ENCODE measurements at regions not wholly inside any gene's neighbourhood (a gene's known extent, or its start where the extent isn't known, plus 50 kb on each side); places are given as distances from the start of the nearest gene placed in this dataset.
A peak's percentile ranks its signal among the peaks of the same experiment; 100 is the strongest.
"Not testable (repeated sequence)": the region's sequence is repeated elsewhere in the genome, so short reads cannot be mapped to it uniquely, and the experiment has no call there.

DNA sequence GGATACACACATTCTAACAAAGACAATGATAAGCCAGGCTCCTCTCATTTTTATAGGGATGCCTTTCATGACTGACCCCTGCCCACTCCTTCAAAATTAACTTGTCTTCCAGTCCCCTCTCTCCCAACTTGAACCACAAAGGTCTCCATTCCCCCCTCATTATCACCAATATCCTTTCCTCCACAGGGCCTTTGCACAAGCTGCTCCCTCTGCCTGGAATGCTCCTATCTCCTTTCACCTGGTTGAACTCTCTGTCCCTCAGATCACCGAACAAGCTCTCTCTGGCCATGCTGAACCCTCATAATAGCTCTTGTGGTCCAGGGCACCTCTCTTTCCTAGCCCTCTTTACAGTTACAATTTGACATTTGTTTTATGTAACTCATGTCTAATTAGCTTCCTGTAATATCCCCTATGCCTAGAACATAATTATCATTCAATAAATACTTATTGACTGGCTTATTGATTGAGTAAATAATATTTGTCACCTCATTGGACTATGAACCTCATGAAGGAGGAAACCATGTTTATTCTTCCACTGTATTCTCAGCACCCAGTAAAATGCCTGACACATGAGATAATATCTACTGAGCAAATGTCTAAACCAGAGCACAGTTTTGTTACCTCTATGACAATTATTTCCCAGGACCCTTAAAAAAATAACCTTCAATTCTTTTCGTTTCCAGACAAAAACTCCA, 266.3 kb upstream of the RASGEF1B start:
- no peak overlapping the region for H3K4me3 ChIP-seq (ENCODE audit: low read length in 2 of 2)
- H3K27me3 ChIP-seq (ENCODE audit: control insufficient read depth in 2 of 2, insufficient read depth in 2 of 2, low read length in 2 of 2): no peaks in the 10 kb centered on the region
- no peak overlapping the region for H3K27ac ChIP-seq (ENCODE audit: low read depth in 2 of 2, low read length in 2 of 2)
- H3K9me3 ChIP-seq (ENCODE audit: control insufficient read depth in 2 of 2, low read length in 2 of 2): no peaks in the 10 kb centered on the region
- no peaks in the 10 kb centered on the region for H3K4me1 ChIP-seq (ENCODE audit: control insufficient read depth in 2 of 2, insufficient read depth in 2 of 2, low read length in 2 of 2)
- H3K36me3 ChIP-seq (ENCODE audit: control insufficient read depth in 2 of 2, insufficient read depth in 2 of 2, low read length in 2 of 2): no peaks in the 10 kb centered on the region
- H3K9ac ChIP-seq (ENCODE audit: low read depth in 1 of 2, low read length in 2 of 2): no peak overlapping the region

DNA sequence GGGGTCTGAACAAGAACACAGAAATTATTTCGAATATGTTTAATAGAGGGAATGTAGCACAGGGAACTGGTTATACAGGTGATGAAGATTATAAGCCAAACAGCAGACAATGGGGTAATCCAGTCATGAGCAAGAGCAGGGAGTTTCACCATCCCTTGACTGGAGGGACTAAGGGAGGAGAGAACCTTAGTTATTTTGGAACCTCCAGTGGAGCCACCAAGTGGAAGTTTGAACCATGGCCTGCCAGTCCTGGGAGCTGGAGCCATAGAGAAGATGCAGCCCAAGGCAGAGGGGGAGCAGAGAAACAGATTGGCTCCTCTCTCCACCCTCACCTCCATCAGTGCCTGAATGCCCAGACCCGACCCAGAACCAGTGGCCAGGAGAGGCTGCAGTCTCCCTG, 264.6 kb upstream of the RASGEF1B start:
- no peaks in the 10 kb centered on the region for H3K27me3 ChIP-seq (ENCODE audit: control insufficient read depth in 2 of 2, insufficient read depth in 2 of 2, low read length in 2 of 2)
- no peak overlapping the region for H3K27ac ChIP-seq (ENCODE audit: low read depth in 2 of 2, low read length in 2 of 2)
- no peak overlapping the region for H3K9ac ChIP-seq (ENCODE audit: low read depth in 1 of 2, low read length in 2 of 2)
- H3K4me3 ChIP-seq (ENCODE audit: low read length in 2 of 2): no peak overlapping the region
- H3K36me3 ChIP-seq (ENCODE audit: control insufficient read depth in 2 of 2, insufficient read depth in 2 of 2, low read length in 2 of 2): no peaks in the 10 kb centered on the region
- no peaks in the 10 kb centered on the region for H3K4me1 ChIP-seq (ENCODE audit: control insufficient read depth in 2 of 2, insufficient read depth in 2 of 2, low read length in 2 of 2)
- H3K9me3 ChIP-seq (ENCODE audit: control insufficient read depth in 2 of 2, low read length in 2 of 2): no peaks in the 10 kb centered on the region

DNA sequence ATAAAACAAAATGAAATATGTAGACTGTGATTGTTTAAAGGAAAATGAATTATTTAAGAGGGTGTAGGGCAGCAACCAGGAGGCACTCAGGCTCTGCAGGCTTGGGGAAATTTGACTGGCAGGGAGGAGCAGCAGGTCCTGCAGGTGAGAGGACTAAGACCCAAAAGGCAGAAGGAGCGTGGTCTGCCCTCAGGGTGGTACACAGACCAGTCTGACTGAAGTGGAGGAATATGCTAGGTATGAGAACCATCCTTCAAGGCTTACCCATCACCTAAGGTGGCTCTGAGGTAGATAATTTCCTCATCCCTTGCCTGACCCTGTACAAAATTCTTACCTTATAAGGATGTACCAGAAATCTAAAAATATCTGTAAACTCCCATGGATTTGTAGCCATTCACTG, 261.3 kb upstream of the RASGEF1B start:
- Histone ChIP-seq H3K4me1 (ENCODE audit: control insufficient read depth in 2 of 2, insufficient read depth in 2 of 2, low read length in 2 of 2) (no peaks in the 10 kb centered on the region), H3K27me3 (ENCODE audit: control insufficient read depth in 2 of 2, insufficient read depth in 2 of 2, low read length in 2 of 2) (no peaks in the 10 kb centered on the region), H3K9me3 (ENCODE audit: control insufficient read depth in 2 of 2, low read length in 2 of 2) (no peaks in the 10 kb centered on the region), H3K36me3 (ENCODE audit: control insufficient read depth in 2 of 2, insufficient read depth in 2 of 2, low read length in 2 of 2) (no peaks in the 10 kb centered on the region), H3K9ac (ENCODE audit: low read depth in 1 of 2, low read length in 2 of 2) (no peak overlapping the region), H3K27ac (ENCODE audit: low read depth in 2 of 2, low read length in 2 of 2) (no peak overlapping the region), H3K4me3 (ENCODE audit: low read length in 2 of 2) (no peak overlapping the region)

DNA sequence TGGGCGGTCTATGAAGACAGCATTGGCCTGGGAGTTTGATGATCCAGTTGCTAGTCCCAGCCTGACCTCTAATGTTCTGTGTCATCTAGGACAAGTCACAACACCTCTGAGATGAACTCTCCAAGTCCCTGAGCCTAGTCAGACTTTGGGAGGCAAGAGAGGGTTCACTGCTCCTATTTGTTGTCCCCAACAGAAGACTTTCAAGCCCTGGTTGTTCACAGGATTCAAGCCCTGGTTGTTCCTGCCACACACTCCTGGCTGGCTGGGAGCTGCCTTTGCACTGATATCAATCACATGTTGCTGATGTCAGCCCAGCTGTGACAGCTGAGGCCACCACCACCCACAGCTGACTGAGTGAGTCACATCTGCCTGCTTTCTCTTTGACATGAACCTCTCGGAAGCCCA, 253.2 kb upstream of the RASGEF1B start:
- Histone ChIP-seq H3K27me3 (ENCODE audit: control insufficient read depth in 2 of 2, insufficient read depth in 2 of 2, low read length in 2 of 2) (no peaks in the 10 kb centered on the region), H3K36me3 (ENCODE audit: control insufficient read depth in 2 of 2, insufficient read depth in 2 of 2, low read length in 2 of 2) (no peaks in the 10 kb centered on the region), H3K27ac (ENCODE audit: low read depth in 2 of 2, low read length in 2 of 2) (no peak overlapping the region), H3K9ac (ENCODE audit: low read depth in 1 of 2, low read length in 2 of 2) (no peak overlapping the region), H3K4me3 (ENCODE audit: low read length in 2 of 2) (no peak overlapping the region), H3K9me3 (ENCODE audit: control insufficient read depth in 2 of 2, low read length in 2 of 2) (no peaks in the 10 kb centered on the region), H3K4me1 (ENCODE audit: control insufficient read depth in 2 of 2, insufficient read depth in 2 of 2, low read length in 2 of 2) (peaks cover 0 to 5% of the 10 kb centered on the region in 2 donors)

DNA sequence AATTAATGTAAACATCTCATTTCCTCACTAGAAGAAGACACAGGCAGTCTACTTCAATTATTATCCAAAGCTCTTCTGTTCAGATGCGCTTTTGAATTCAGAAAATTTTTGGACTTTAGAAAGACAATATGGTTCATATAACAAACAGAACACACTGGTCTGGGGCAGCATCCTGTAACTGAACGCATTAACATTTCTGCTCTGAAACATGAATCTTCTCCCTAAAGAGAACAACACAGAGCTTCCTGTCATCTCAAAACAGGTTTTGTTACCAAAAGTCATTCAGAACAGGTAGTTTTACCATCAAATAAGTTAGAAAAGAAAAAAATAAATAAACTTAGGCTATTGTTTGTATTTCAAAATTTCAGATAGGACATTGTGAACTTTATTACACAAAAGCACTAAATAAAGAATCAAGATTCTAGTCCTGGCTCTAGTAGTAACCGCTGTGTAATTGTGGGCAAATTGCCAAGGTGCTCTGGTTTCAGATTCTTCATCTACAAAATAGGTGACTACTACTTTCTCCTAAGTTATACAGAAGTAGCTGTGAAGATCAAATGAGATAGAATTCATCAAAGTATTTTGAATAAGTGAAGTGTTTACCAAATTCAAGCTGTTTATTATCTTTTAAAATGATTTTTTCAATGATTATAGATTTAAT, 252.3 kb upstream of the RASGEF1B start:
- peaks cover 0 to 5% of the 10 kb centered on the region in 2 donors for H3K4me1 ChIP-seq (ENCODE audit: control insufficient read depth in 2 of 2, insufficient read depth in 2 of 2, low read length in 2 of 2)
- no peak overlapping the region for H3K9ac ChIP-seq (ENCODE audit: low read depth in 1 of 2, low read length in 2 of 2)
- H3K36me3 ChIP-seq (ENCODE audit: control insufficient read depth in 2 of 2, insufficient read depth in 2 of 2, low read length in 2 of 2): no peaks in the 10 kb centered on the region
- H3K27me3 ChIP-seq (ENCODE audit: control insufficient read depth in 2 of 2, insufficient read depth in 2 of 2, low read length in 2 of 2): no peaks in the 10 kb centered on the region
- no peak overlapping the region for H3K4me3 ChIP-seq (ENCODE audit: low read length in 2 of 2)
- H3K27ac ChIP-seq (ENCODE audit: low read depth in 2 of 2, low read length in 2 of 2): no peak overlapping the region
- H3K9me3 ChIP-seq (ENCODE audit: control insufficient read depth in 2 of 2, low read length in 2 of 2): no peaks in the 10 kb centered on the region

DNA sequence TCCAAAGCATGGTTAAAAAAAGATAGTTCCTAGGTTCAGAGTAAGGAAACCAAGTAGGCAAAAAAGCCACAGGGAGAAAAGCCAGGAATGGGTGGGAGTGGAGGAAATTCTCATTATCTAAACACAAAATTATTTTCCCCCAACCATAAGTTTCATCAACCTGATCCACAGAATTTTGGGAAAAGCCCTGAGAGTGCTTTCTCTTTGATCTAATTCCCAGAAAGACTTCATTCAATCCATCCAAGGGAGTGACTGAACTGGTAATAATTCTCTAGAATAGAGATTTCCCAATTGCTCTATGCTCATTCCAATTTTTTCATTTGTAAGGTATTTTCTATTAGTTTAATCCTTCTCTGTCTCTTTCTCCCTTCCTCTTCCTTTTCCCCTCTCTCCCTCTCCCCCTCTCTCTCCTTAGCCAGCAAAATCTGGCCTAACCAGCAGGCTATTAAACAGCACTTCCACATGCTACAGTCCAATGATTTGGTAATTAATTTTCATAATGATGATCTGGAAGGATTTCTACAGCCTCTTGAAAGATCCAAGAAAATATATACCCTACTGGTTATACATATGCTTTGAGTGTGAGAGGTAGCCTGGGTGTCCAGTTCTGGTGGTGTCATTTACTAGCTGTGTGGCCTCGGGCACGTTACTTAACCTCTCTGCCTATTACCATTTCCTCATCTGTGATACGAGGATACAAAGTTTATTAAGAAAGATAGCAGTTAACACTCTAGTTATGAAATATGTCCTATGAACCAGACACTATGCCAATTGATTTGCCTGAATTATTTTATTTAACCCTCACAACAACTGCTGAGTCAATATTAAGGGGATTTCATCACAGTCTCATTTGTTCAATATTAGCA, 251.5 kb upstream of the RASGEF1B start:
- H3K9me3 ChIP-seq (ENCODE audit: control insufficient read depth in 2 of 2, low read length in 2 of 2): no peaks in the 10 kb centered on the region
- peaks cover 0 to 5% of the 10 kb centered on the region in 2 donors for H3K4me1 ChIP-seq (ENCODE audit: control insufficient read depth in 2 of 2, insufficient read depth in 2 of 2, low read length in 2 of 2)
- no peaks in the 10 kb centered on the region for H3K36me3 ChIP-seq (ENCODE audit: control insufficient read depth in 2 of 2, insufficient read depth in 2 of 2, low read length in 2 of 2)
- H3K4me3 ChIP-seq (ENCODE audit: low read length in 2 of 2): no peak overlapping the region
- no peaks in the 10 kb centered on the region for H3K27me3 ChIP-seq (ENCODE audit: control insufficient read depth in 2 of 2, insufficient read depth in 2 of 2, low read length in 2 of 2)
- no peak overlapping the region for H3K9ac ChIP-seq (ENCODE audit: low read depth in 1 of 2, low read length in 2 of 2)
- no peak overlapping the region for H3K27ac ChIP-seq (ENCODE audit: low read depth in 2 of 2, low read length in 2 of 2)

DNA sequence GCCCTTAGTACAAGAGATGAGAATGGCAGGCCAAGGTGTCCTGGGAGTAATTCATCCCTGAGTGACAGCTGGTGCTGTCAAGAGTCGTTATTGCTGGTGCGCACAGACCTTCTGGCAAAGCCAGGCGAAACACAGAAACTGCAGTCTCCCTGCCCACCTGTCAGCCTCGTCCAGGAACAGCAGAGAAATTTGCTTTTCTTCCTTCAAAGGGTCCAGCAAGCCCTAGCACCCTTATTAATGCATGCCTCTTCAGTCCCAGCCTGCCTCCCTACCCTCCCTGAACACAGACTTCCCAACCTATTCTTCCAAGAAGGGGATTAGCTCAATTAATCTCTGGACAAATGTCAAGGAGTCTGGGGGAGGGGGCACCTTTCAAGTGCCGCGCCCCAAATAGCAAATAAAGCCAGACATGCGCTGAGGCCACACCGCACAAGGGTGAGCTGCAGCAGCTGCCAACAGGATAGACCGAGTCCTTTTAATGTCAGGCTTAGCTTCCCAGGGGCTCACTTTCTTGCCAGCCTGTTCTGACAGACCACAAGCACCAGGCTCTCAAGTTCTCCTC, 250.7 kb upstream of the RASGEF1B start:
- H3K9ac ChIP-seq (ENCODE audit: low read depth in 1 of 2, low read length in 2 of 2): no peak overlapping the region
- no peaks in the 10 kb centered on the region for H3K27me3 ChIP-seq (ENCODE audit: control insufficient read depth in 2 of 2, insufficient read depth in 2 of 2, low read length in 2 of 2)
- H3K36me3 ChIP-seq (ENCODE audit: control insufficient read depth in 2 of 2, insufficient read depth in 2 of 2, low read length in 2 of 2): no peaks in the 10 kb centered on the region
- H3K27ac ChIP-seq (ENCODE audit: low read depth in 2 of 2, low read length in 2 of 2): peak overlapping the region in 1 of 2 donors; percentile 9
- H3K4me1 ChIP-seq (ENCODE audit: control insufficient read depth in 2 of 2, insufficient read depth in 2 of 2, low read length in 2 of 2): peaks cover 0 to 5% of the 10 kb centered on the region in 2 donors
- no peaks in the 10 kb centered on the region for H3K9me3 ChIP-seq (ENCODE audit: control insufficient read depth in 2 of 2, low read length in 2 of 2)
- H3K4me3 ChIP-seq (ENCODE audit: low read length in 2 of 2): no peak overlapping the region

DNA sequence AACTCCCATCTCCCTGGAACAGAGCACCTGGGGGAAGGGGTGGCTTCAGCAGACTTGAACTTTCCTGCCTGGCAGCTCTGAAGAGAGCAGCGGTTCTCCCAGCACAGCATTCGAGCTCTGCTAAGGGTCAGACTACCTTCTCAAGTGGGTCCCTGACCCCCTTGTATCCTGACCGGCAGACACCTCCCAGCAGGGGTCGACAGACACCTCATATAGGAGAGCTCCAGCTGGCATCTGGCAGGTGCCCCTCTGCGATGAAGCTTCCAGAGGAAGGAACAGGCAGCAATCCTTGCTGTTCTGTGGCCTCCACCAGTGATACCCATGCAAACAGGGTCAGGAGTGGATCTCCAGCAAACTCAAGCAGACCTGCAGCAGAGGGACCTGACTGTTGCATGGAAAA, 244.1 kb upstream of the RASGEF1B start:
- Histone ChIP-seq H3K27me3 (ENCODE audit: control insufficient read depth in 2 of 2, insufficient read depth in 2 of 2, low read length in 2 of 2) (no peaks in the 10 kb centered on the region), H3K9me3 (ENCODE audit: control insufficient read depth in 2 of 2, low read length in 2 of 2) (no peaks in the 10 kb centered on the region), H3K4me3 (ENCODE audit: low read length in 2 of 2) (no peak overlapping the region), H3K27ac (ENCODE audit: low read depth in 2 of 2, low read length in 2 of 2) (no peak overlapping the region), H3K4me1 (ENCODE audit: control insufficient read depth in 2 of 2, insufficient read depth in 2 of 2, low read length in 2 of 2) (no peaks in the 10 kb centered on the region), H3K9ac (ENCODE audit: low read depth in 1 of 2, low read length in 2 of 2) (no peak overlapping the region), H3K36me3 (ENCODE audit: control insufficient read depth in 2 of 2, insufficient read depth in 2 of 2, low read length in 2 of 2) (no peaks in the 10 kb centered on the region)

DNA sequence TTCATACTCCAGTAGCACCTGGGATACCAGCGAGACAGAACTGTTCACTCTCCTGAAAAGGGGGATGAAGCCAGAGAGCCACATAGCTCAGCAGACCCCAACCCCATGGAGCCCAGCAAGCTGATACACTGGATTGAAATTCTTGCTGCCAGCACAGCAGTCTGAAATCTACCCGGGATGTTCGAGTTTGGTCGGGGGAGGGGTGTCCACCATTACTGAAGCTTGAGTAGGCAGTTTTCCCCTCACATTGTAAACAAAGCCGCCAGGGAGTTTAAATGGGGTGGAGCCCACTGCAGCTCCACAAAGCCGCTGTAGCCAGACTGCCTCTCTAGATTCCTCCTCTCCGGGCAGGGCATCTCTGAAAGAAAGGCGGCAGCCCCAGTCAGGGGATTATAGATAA, 243.7 kb upstream of the RASGEF1B start:
- H3K9ac ChIP-seq (ENCODE audit: low read depth in 1 of 2, low read length in 2 of 2); H3K27ac ChIP-seq (ENCODE audit: low read depth in 2 of 2, low read length in 2 of 2); H3K4me1 ChIP-seq (ENCODE audit: control insufficient read depth in 2 of 2, insufficient read depth in 2 of 2, low read length in 2 of 2); H3K4me3 ChIP-seq (ENCODE audit: low read length in 2 of 2); H3K27me3 ChIP-seq (ENCODE audit: control insufficient read depth in 2 of 2, insufficient read depth in 2 of 2, low read length in 2 of 2); H3K9me3 ChIP-seq (ENCODE audit: control insufficient read depth in 2 of 2, low read length in 2 of 2); H3K36me3 ChIP-seq (ENCODE audit: control insufficient read depth in 2 of 2, insufficient read depth in 2 of 2, low read length in 2 of 2): not testable (repeated sequence)

DNA sequence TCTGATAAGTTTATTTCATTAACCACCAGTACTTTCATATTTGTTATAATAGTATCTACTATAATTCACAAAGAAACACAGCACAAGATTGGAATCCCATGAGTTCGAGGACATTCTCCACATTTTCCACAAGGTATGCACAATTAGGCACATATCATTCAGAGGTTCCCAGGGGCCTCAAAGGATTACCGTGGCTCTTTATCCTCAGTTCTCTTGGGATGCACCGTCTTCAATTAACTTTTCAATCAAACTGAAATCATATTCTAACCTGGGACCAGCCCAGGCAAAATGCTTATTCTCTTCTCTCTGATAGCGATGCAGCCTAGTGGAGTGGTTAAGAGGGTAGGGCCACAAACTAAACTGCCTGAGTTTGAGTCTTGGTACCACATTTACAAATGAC, 242.6 kb upstream of the RASGEF1B start:
- Histone ChIP-seq H3K36me3 (ENCODE audit: control insufficient read depth in 2 of 2, insufficient read depth in 2 of 2, low read length in 2 of 2) (no peaks in the 10 kb centered on the region), H3K9ac (ENCODE audit: low read depth in 1 of 2, low read length in 2 of 2) (no peak overlapping the region), H3K27me3 (ENCODE audit: control insufficient read depth in 2 of 2, insufficient read depth in 2 of 2, low read length in 2 of 2) (no peaks in the 10 kb centered on the region), H3K9me3 (ENCODE audit: control insufficient read depth in 2 of 2, low read length in 2 of 2) (no peaks in the 10 kb centered on the region), H3K27ac (ENCODE audit: low read depth in 2 of 2, low read length in 2 of 2) (no peak overlapping the region), H3K4me3 (ENCODE audit: low read length in 2 of 2) (no peak overlapping the region), H3K4me1 (ENCODE audit: control insufficient read depth in 2 of 2, insufficient read depth in 2 of 2, low read length in 2 of 2) (no peaks in the 10 kb centered on the region)

Data from mucosa of rectum (tissue), 2 donors.